SK-N-SH treated with all-trans-retinoic acid at 6 μM for 48 hours (cell line): ENCODE measurements at regions not wholly inside any gene's neighbourhood (a gene's known extent, or its start where the extent isn't known, plus 50 kb on each side); places are given as distances from the start of the nearest gene placed in this dataset.

Source experiments
- ATAC-seq: fragments of 200-7000 bp; cut with Tn5 transposase; 3 replicates; pipeline ENCODE4 v1.9.1; 2020; ENCODE audit warnings: mild to moderate bottlenecking, moderate library complexity
- ARNTL ChIP-seq: fragments of 450-650 bp; formaldehyde crosslinking; IDR thresholded peaks from 2 replicates; pipeline ENCODE4 v1.5.0; 2020; ENCODE audit warnings: low read depth, mild to moderate bottlenecking, moderate library complexity, borderline replicate concordance
- BACH2 ChIP-seq: fragments of 250-450 bp; sonication (Bioruptor Pico); IDR thresholded peaks from 2 replicates; pipeline ENCODE4 v1.9.0; 2021; ENCODE audit warnings: mild to moderate bottlenecking, borderline replicate concordance
- CSDC2 ChIP-seq: fragments of 250-450 bp; sonication (Bioruptor Pico); IDR thresholded peaks from 2 replicates; pipeline ENCODE4 v1.5.0; 2020; ENCODE audit warnings: mild to moderate bottlenecking, moderate library complexity
- ESRRG ChIP-seq: fragments of 250-450 bp; sonication (Bioruptor Pico); IDR thresholded peaks from 2 replicates; pipeline ENCODE4 v1.6.1; 2021; ENCODE audit warnings: mild to moderate bottlenecking
- GLIS3 ChIP-seq: fragments of 250-450 bp; sonication (Bioruptor Pico); IDR thresholded peaks from 2 replicates; pipeline ENCODE4 v1.5.0; 2020; ENCODE audit warnings: mild to moderate bottlenecking, moderate library complexity
- OSR1 ChIP-seq: fragments of 250-450 bp; sonication (Bioruptor Pico); IDR thresholded peaks from 2 replicates; pipeline ENCODE4 v1.8.0; 2022; ENCODE audit warnings: moderate library complexity, mild to moderate bottlenecking, inconsistent platforms
- PPARA ChIP-seq: fragments of 250-450 bp; sonication (Bioruptor Pico); IDR thresholded peaks from 2 replicates; pipeline ENCODE4 v1.5.0; 2020; ENCODE audit warnings: mild to moderate bottlenecking, borderline replicate concordance
- RARB ChIP-seq: fragments of 250-450 bp; sonication (Bioruptor Pico); IDR thresholded peaks from 2 replicates; pipeline ENCODE4 v1.8.0; 2021; ENCODE audit warnings: mild to moderate bottlenecking, moderate library complexity
- SNAI2 ChIP-seq: fragments of 250-450 bp; sonication (Bioruptor Pico); IDR thresholded peaks from 2 replicates; pipeline ENCODE4 v1.5.0; 2020; ENCODE audit warnings: mild to moderate bottlenecking, moderate library complexity
- TOX ChIP-seq: fragments of 250-450 bp; sonication (Bioruptor Pico); IDR thresholded peaks from 2 replicates; pipeline ENCODE4 v1.8.0; 2021; ENCODE audit warnings: mild to moderate bottlenecking, moderate library complexity, borderline replicate concordance
- ZC3H10 ChIP-seq: fragments of 250-450 bp; sonication (Bioruptor Pico); IDR thresholded peaks from 2 replicates; pipeline ENCODE4 v1.5.1; 2021; ENCODE audit warnings: mild to moderate bottlenecking, moderate library complexity
- ZFP30 ChIP-seq: fragments of 450-650 bp; formaldehyde crosslinking; IDR thresholded peaks from 2 replicates; pipeline ENCODE4 v1.5.0; 2022; ENCODE audit warnings: mild to moderate bottlenecking, moderate library complexity
- ZNF565 ChIP-seq: fragments of 450-650 bp; formaldehyde crosslinking; conservative IDR thresholded peaks from 2 replicates; pipeline ENCODE4 v1.5.0; 2020; ENCODE audit warnings: low read depth, mild to moderate bottlenecking, moderate library complexity
- ZNF70 ChIP-seq: fragments of 450-650 bp; formaldehyde crosslinking; IDR thresholded peaks from 2 replicates; pipeline ENCODE4 v1.5.0; 2020; ENCODE audit warnings: mild to moderate bottlenecking, moderate library complexity
- ZNF8 ChIP-seq: fragments of 450-650 bp; formaldehyde crosslinking; IDR thresholded peaks from 2 replicates; pipeline ENCODE4 v1.5.0; 2020; ENCODE audit warnings: mild to moderate bottlenecking, moderate library complexity
- TF ChIP-seq, protein P1 (sequence below): fragments of 250-450 bp; sonication (Bioruptor Pico); IDR thresholded peaks from 2 replicates; pipeline ENCODE4 v1.5.1; 2021; ENCODE audit warnings: mild to moderate bottlenecking, moderate library complexity
- TF ChIP-seq, protein P2 (sequence below): fragments of 250-450 bp; sonication (Bioruptor Pico); IDR thresholded peaks from 2 replicates; pipeline ENCODE4 v1.8.0; 2020; ENCODE audit warnings: mild to moderate bottlenecking, moderate library complexity, borderline replicate concordance
- TF ChIP-seq, protein P3 (sequence below): fragments of 250-450 bp; sonication (Bioruptor Pico); IDR thresholded peaks from 2 replicates; pipeline ENCODE4 v1.8.0; 2021; ENCODE audit warnings: low read depth, mild to moderate bottlenecking, moderate library complexity, borderline replicate concordance

DNA sequence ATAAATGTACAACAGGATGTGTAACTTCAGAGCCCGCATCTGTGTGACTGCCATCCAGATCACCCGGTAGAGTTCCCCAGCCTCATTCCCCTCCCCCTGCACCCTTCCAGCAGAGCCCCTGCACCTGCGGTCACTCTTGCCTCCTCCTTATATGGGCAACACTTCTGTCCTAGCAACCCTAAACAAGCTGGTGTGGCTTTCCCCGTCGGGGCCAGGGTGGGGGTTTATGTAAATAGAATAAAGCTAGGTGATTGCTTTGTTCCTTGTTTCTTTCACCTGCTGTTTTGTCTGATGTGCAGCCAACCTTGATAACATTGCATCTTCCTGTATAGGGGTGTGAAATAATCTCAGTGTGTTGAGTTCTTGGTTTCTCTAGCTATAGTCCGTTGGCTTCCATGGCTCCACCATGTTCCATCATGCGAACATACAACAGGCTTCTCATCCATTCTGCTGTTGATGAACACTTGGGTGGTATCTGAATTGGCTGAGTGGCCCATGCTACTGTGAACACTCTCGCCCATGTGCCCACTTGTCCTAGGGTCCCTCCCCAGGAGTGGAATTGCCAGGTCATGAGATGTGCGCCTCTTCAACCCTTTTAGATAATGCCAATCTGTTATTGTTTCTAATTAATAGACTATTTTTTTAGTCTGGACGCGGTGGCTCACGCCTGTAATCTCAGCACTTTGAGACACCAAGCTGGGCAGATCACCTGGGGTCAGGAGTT, 102.2 kb downstream of the KIF26A start:
- TF ChIP-seq ESRRG = no peak
- no peak for TF ChIP-seq PPARA (CRISPR knock-in tag)
- no peak for TF ChIP-seq ZNF565
- TF ChIP-seq TOX (CRISPR knock-in tag) = no peak
- TF ChIP-seq, protein P1, sequence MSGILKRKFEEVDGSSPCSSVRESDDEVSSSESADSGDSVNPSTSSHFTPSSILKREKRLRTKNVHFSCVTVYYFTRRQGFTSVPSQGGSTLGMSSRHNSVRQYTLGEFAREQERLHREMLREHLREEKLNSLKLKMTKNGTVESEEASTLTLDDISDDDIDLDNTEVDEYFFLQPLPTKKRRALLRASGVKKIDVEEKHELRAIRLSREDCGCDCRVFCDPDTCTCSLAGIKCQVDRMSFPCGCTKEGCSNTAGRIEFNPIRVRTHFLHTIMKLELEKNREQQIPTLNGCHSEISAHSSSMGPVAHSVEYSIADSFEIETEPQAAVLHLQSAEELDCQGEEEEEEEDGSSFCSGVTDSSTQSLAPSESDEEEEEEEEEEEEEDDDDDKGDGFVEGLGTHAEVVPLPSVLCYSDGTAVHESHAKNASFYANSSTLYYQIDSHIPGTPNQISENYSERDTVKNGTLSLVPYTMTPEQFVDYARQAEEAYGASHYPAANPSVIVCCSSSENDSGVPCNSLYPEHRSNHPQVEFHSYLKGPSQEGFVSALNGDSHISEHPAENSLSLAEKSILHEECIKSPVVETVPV (CRISPR knock-in tag) = no peak
- no peak for TF ChIP-seq ARNTL (CRISPR knock-in tag)
- TF ChIP-seq SNAI2 (CRISPR knock-in tag) = no peak
- no peak for ATAC-seq

DNA sequence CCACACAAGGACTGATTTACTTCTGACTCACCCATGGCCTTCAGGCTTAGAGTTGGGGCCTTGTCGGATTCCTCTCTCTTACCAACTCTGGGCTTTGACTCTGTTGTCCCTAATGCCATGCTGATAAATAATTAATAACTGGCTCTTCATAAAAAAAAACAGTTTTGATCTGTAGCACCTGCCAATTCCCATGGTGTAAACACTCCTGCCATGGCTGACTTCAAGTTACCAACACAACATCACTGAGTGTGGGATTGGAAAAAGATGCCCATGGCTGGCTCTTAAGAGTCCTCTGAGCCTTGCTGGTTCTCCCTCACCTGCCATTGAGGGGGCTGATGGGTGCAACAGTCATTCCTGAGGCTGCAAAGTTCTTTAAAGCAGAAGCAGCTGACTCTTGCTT, 104.8 kb downstream of the KIF26A start:
- TF ChIP-seq ZC3H10 (CRISPR knock-in tag) (no peak), GLIS3 (CRISPR knock-in tag) (no peak)
- ATAC-seq = no peak

DNA sequence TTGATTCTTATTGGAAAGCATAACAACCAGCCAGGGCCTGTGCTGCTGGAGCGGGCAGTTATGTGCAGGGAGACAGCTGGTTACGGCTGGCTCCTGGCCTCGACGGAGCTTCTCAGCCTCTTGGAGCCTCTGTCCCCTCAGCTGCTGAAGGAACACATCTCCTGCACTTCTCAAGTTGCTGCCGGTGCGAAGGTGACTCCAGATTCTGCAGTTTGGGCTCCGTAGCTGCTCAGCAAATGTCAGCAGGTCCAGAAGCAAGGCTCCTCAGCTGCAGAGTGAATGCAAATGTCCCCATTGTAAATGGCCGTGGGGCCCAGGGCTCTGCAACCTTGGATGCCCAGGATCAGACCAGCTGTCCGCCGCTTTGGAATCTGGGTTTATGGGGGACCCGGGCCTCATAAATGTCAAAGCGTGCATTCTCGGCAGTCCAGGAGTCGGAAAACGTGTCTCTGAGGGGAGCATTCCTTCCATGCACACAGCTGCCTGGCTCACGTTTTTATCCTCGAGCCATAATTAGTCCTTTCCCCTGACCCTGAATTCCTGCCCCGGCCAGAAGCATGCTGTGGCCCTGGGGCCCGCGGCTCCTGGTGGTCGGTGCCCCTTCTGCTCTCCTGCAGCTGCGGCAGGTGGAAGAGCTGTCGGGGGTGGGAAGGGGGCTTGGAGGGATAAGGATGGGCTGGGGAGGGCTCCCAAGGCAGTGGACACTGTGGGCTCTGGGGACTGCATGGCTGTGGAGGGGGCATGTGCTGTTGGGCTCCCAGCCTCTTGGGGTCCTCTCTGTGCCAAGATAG, 106.0 kb downstream of the KIF26A start:
- ATAC-seq = no peak
- TF ChIP-seq ARNTL (CRISPR knock-in tag) = no peak
- no peak for TF ChIP-seq ZNF70
- no peak for TF ChIP-seq BACH2 (CRISPR knock-in tag)
- TF ChIP-seq, protein P2, sequence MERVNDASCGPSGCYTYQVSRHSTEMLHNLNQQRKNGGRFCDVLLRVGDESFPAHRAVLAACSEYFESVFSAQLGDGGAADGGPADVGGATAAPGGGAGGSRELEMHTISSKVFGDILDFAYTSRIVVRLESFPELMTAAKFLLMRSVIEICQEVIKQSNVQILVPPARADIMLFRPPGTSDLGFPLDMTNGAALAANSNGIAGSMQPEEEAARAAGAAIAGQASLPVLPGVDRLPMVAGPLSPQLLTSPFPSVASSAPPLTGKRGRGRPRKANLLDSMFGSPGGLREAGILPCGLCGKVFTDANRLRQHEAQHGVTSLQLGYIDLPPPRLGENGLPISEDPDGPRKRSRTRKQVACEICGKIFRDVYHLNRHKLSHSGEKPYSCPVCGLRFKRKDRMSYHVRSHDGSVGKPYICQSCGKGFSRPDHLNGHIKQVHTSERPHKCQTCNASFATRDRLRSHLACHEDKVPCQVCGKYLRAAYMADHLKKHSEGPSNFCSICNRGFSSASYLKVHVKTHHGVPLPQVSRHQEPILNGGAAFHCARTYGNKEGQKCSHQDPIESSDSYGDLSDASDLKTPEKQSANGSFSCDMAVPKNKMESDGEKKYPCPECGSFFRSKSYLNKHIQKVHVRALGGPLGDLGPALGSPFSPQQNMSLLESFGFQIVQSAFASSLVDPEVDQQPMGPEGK = no peak

DNA sequence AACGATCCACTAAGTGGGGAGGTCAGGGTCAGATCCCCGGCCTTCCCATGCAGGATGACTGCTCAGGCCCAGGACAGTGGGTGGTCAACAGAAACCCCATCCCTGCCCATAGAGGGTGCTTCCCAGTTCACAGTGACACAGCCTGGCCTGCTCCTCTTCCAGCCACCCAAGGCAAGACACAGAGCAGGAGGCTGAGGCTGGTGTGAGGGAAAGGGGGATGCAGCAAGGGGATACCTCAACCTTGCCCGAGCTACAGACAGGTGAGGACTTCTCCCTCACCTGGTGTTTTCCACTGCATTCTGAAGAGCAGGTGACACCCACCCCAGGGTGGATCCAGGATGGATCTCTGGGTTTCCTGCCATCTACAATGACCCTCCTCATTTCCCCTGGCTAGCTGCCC, 106.7 kb downstream of the KIF26A start:
- no peak for ATAC-seq
- no peak for TF ChIP-seq ESRRG

DNA sequence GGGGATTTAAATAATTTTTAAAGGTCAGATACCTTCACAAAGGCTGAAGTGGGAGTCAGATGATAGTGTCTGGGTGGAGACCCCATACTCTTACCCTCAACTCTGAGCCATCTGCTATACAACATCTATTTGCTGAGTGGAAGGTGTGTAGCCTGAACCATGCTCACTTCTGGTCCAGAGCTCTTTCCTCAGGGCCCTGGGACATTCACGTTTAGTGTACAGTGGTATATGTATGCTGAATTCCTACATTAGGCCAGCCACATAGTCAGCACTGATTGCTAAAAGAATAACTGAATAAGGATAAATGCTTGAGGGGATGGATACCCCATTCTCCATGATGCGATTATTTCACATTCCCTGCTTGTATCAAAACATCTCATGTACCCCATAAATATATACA, 107.3 kb downstream of the KIF26A start:
- ATAC-seq = no peak
- TF ChIP-seq ZFP30 (CRISPR knock-in tag) = no peak
- no peak for TF ChIP-seq CSDC2
- no peak for TF ChIP-seq ZNF8 (CRISPR knock-in tag)
- TF ChIP-seq, protein P3, sequence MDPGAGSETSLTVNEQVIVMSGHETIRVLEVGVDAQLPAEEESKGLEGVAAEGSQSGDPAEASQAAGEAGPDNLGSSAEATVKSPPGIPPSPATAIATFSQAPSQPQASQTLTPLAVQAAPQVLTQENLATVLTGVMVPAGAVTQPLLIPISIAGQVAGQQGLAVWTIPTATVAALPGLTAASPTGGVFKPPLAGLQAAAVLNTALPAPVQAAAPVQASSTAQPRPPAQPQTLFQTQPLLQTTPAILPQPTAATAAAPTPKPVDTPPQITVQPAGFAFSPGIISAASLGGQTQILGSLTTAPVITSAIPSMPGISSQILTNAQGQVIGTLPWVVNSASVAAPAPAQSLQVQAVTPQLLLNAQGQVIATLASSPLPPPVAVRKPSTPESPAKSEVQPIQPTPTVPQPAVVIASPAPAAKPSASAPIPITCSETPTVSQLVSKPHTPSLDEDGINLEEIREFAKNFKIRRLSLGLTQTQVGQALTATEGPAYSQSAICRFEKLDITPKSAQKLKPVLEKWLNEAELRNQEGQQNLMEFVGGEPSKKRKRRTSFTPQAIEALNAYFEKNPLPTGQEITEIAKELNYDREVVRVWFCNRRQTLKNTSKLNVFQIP = no peak
- TF ChIP-seq, protein P1 (CRISPR knock-in tag) = no peak
- TF ChIP-seq ZNF70 = no peak
- TF ChIP-seq ZNF565 = no peak
- TF ChIP-seq OSR1 (CRISPR knock-in tag) = no peak
- no peak for TF ChIP-seq RARB (CRISPR knock-in tag)
- TF ChIP-seq SNAI2 (CRISPR knock-in tag) = no peak
- no peak for TF ChIP-seq PPARA (CRISPR knock-in tag)
- TF ChIP-seq ARNTL (CRISPR knock-in tag) = no peak
